Activated T-helper 1 cell treated with anti-CD3 and anti-CD28 coated beads, Interleukin-12 subunit alpha, Interleukin-12 subunit beta, Interleukin-2, Interleukin-4 antibody, amounts not matched to agents 30 ng/mL and 10 ng/mL and 1 ng/mL, durations not matched to agents 14 hours and 24 hours and 36 hours (primary cell): ENCODE measurements at regions not wholly inside any gene's neighbourhood (a gene's known extent, or its start where the extent isn't known, plus 50 kb on each side); places are given as distances from the start of the nearest gene placed in this dataset.
"Not testable (repeated sequence)": the region's sequence is repeated elsewhere in the genome, so short reads cannot be mapped to it uniquely, and the experiment has no call there.

ENCODE experiments used
- DNase-seq: peaks from one replicate; pipeline ENCODE4 v3.0.0; 2021; ENCODE audit warnings: low spot score
- H3K27ac Mint-ChIP-seq: one replicate; pipeline ENCODE4 v1.8.0; 2021; ENCODE audit warnings: mild to moderate bottlenecking, mixed read lengths
- H3K27me3 Mint-ChIP-seq: one replicate; pipeline ENCODE4 v1.8.0; 2022; ENCODE audit warnings: mild to moderate bottlenecking, moderate library complexity, mixed read lengths; ENCODE audit not compliant: insufficient read depth
- H3K36me3 Mint-ChIP-seq: one replicate; pipeline ENCODE4 v1.8.0; 2021; ENCODE audit warnings: low read depth, mixed read lengths
- H3K4me1 Mint-ChIP-seq: one replicate; pipeline ENCODE4 v1.8.0; 2021; ENCODE audit warnings: low read depth, mixed read lengths
- H3K4me3 Mint-ChIP-seq: one replicate; pipeline ENCODE4 v1.8.0; 2021; ENCODE audit warnings: mild to moderate bottlenecking, moderate library complexity, mixed read lengths
- H3K9me3 Mint-ChIP-seq: one replicate; pipeline ENCODE4 v1.8.0; 2021; ENCODE audit warnings: mixed read lengths
- intact Hi-C: fragments of 100-400 bp; cut with micrococcal nuclease; formaldehyde crosslinking; loops from one replicate; pipeline ENCODE4 v1.15.1; 2024

- H3K27ac Mint-ChIP-seq = no peak overlapping the region
- H3K27me3 Mint-ChIP-seq = no peaks in the 10 kb centered on the region
- no peaks in the 10 kb centered on the region for H3K9me3 Mint-ChIP-seq
- no peak overlapping the region for H3K4me3 Mint-ChIP-seq
- no peak for DNase-seq
- intact Hi-C loops = no loop called here
- no peaks in the 10 kb centered on the region for H3K36me3 Mint-ChIP-seq
- no peaks in the 10 kb centered on the region for H3K4me1 Mint-ChIP-seq
These were observed 275.5 kb downstream of the FGFR2 start for GRCh38 chr10:121322776-121323175.

DNA sequence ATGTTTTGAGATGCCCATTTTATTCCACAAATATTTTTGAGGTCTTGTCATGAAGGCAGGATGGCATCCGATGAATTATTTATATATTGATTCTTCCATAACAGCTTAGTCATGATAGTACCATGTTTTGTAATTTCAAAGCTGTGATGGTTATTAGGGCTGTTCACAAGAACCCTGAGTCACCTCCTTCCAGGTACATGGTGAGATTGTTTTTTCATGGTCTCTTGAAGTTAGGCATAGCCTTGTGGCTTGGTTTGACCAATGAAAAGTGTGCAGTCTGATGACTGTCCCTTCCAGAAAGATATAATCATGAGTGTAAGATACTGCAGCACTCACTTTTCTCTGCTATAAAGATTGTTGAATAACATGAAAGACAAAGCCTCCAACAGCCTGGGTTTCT is 274.8 kb downstream of the FGFR2 start:
- intact Hi-C loops = no loop called here
- H3K27ac Mint-ChIP-seq = no peak overlapping the region
- H3K4me3 Mint-ChIP-seq = no peak overlapping the region
- H3K27me3 Mint-ChIP-seq = no peaks in the 10 kb centered on the region
- H3K9me3 Mint-ChIP-seq = no peaks in the 10 kb centered on the region
- H3K4me1 Mint-ChIP-seq = no peaks in the 10 kb centered on the region
- DNase-seq = no peak
- H3K36me3 Mint-ChIP-seq = no peaks in the 10 kb centered on the region

GRCh38 chr10:121324678-121325213 is 273.5 kb downstream of the FGFR2 start:
- H3K27me3 Mint-ChIP-seq = no peaks in the 10 kb centered on the region
- no peaks in the 10 kb centered on the region for H3K4me1 Mint-ChIP-seq
- no peak overlapping the region for H3K27ac Mint-ChIP-seq
- intact Hi-C loops = no loop called here
- H3K9me3 Mint-ChIP-seq = no peaks in the 10 kb centered on the region
- DNase-seq = no peak
- H3K4me3 Mint-ChIP-seq = no peak overlapping the region
- no peaks in the 10 kb centered on the region for H3K36me3 Mint-ChIP-seq

DNA sequence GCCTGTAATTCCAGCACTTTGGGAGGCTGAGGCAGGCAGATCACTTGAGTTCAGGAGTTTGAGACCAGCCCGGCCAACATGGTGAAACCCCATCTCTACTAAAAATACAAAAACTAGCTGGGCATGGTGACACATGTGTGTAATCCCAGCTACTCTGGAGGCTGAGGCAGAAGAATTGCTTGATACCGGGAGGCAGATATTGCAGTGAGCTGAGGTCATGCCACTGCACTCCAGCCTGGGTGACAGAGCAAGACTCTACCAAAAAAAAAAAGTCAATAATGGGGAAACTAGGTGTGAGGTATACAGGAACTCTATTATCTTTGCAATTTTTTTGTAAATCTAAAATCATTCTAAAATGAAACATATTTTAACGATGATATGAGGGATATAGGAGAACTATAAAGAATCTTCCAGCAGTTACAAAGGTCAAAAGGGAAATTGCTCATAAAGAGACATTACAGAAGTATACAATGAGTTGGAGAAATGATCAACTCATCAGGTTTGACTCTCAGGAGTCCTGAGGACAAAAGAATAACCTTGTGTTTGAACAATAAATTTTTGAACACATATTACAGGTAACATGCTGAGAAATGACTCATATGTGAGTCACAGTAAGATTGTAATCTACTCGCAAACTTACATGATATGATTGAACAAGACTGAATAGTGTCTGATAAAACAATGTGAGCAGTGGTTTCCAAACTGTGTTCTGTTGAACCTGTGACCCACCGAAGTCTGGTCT is 272.6 kb downstream of the FGFR2 start:
- no peaks in the 10 kb centered on the region for H3K27me3 Mint-ChIP-seq
- intact Hi-C loops = no loop called here
- no peaks in the 10 kb centered on the region for H3K36me3 Mint-ChIP-seq

DNA sequence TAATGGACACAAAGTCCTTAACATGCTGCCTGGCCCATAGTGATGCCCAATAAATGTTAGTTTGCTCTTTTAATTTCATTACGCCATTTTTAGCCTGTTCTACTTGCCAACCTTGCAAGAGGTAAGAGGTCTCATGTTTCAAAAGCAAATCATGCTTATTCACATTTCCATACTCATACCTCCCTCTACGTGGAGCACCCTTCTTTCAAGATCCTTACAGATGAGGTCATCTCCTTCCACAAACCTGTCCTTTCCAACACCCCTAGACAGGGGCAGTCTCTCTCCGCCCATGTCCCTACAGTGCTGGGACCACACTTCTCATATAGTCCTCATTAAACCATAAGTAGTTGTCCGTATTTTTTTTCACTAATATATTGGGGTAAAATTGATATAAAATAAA is 271.3 kb downstream of the FGFR2 start:
- H3K36me3 Mint-ChIP-seq = no peaks in the 10 kb centered on the region

More for the DNA sequence above, 272.6 kb downstream of the FGFR2 start:
- no peak overlapping the region for H3K27ac Mint-ChIP-seq
- H3K4me3 Mint-ChIP-seq = no peak overlapping the region
- no peaks in the 10 kb centered on the region for H3K4me1 Mint-ChIP-seq
- DNase-seq = no peak
- H3K9me3 Mint-ChIP-seq = no peaks in the 10 kb centered on the region

DNA sequence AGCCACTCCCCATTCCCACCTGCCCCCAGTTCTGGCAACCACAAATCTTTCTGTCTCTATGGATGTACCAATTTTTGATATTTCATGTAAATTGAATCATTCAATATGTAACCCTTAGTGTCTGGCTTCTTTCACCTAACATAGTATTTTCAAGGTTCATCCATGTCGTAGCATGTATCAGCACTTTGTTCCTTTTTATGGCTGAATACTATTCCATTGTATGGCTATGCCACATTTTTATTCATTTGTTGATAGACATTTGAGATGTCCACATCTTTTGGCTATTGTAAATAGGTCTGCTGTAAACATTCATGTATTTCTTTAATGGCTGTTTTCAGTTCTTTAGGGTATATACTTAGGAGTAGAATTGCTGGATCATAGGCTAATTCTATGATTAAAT is 270.5 kb downstream of the FGFR2 start:
- no peaks in the 10 kb centered on the region for H3K4me1 Mint-ChIP-seq

More for the DNA sequence above, 271.3 kb downstream of the FGFR2 start:
- Mint-ChIP-seq H3K4me1 (no peaks in the 10 kb centered on the region), H3K27ac (no peak overlapping the region), H3K4me3 (no peak overlapping the region), H3K9me3 (no peaks in the 10 kb centered on the region), H3K27me3 (no peaks in the 10 kb centered on the region)
- intact Hi-C loops = no loop called here
- DNase-seq = no peak

DNA sequence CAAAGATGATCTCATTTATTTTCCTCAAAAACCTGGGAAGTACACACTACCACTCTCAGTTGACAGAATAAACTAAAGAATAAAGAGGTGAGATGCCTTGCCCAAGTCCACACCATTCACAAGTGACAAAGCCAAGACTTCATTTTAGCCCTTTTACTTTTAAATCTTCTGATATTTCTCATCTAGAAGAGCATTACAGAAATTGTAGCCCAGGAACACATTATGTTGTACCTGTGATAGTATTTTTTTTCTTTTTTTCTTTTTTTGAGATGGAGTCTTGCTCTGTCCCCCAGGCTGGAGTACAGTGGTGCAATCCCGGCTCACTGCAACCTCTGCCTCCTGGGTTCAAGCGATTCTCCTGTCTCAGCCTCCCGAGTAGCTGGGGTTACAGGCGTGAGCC is 268.6 kb downstream of the FGFR2 start:
- H3K27ac Mint-ChIP-seq, H3K4me1 Mint-ChIP-seq, H3K27me3 Mint-ChIP-seq, H3K4me3 Mint-ChIP-seq, intact Hi-C loops, H3K36me3 Mint-ChIP-seq, H3K9me3 Mint-ChIP-seq, DNase-seq: not testable (repeated sequence)

More for the DNA sequence above, 270.5 kb downstream of the FGFR2 start:
- H3K9me3 Mint-ChIP-seq = no peaks in the 10 kb centered on the region
- no peak overlapping the region for H3K27ac Mint-ChIP-seq
- no peak overlapping the region for H3K4me3 Mint-ChIP-seq
- H3K36me3 Mint-ChIP-seq = no peaks in the 10 kb centered on the region
- DNase-seq = no peak
- intact Hi-C loops = no loop called here
- H3K27me3 Mint-ChIP-seq = no peaks in the 10 kb centered on the region

DNA sequence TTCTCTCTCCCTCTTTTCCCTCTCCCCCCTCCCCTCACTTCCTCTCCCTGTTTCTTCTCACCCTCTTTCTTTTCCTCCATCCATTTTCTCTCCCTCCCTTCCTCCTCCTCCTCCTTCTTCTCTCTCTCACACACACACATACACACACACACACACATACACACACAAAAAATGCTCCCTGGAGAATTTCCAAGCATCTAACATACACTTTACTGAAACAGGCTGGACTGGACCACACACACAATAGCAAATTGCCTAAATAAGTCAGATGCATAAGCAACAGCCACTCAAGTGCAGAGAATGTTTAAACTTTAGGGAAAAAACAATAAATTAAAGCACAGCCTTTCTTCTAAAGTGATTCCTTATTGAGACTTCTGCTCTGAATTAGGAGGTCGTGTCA is 267.7 kb downstream of the FGFR2 start:
- Mint-ChIP-seq H3K4me3 (no peak overlapping the region), H3K27me3 (no peaks in the 10 kb centered on the region), H3K27ac (no peak overlapping the region), H3K9me3 (no peaks in the 10 kb centered on the region), H3K36me3 (no peaks in the 10 kb centered on the region), H3K4me1 (no peaks in the 10 kb centered on the region)
- intact Hi-C loops = no loop called here
- DNase-seq = no peak

DNA sequence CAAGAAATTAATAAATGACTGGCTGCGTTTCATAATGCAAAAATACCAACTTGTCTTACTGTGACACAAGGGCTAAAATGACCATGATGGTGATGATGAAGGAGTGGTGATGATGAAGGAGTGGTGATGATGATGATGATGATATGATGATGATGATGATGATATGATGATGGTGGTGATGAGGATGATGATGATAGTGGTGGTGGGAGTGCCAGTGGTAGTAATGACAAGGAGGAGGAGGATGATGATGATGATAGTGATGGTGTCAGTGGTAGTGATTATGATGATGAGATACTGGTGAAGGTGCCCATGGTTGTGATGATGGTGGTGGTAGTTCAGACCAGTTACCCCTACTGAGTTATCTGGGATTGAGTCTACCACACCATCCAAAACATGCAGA is 265.9 kb downstream of the FGFR2 start:
- DNase-seq = no peak
- no peaks in the 10 kb centered on the region for H3K36me3 Mint-ChIP-seq
- H3K27me3 Mint-ChIP-seq = peaks cover 2% of the 10 kb centered on the region
- intact Hi-C loops = no loop called here
- H3K4me3 Mint-ChIP-seq = no peak overlapping the region
- no peaks in the 10 kb centered on the region for H3K4me1 Mint-ChIP-seq
- no peaks in the 10 kb centered on the region for H3K9me3 Mint-ChIP-seq
- no peak overlapping the region for H3K27ac Mint-ChIP-seq

DNA sequence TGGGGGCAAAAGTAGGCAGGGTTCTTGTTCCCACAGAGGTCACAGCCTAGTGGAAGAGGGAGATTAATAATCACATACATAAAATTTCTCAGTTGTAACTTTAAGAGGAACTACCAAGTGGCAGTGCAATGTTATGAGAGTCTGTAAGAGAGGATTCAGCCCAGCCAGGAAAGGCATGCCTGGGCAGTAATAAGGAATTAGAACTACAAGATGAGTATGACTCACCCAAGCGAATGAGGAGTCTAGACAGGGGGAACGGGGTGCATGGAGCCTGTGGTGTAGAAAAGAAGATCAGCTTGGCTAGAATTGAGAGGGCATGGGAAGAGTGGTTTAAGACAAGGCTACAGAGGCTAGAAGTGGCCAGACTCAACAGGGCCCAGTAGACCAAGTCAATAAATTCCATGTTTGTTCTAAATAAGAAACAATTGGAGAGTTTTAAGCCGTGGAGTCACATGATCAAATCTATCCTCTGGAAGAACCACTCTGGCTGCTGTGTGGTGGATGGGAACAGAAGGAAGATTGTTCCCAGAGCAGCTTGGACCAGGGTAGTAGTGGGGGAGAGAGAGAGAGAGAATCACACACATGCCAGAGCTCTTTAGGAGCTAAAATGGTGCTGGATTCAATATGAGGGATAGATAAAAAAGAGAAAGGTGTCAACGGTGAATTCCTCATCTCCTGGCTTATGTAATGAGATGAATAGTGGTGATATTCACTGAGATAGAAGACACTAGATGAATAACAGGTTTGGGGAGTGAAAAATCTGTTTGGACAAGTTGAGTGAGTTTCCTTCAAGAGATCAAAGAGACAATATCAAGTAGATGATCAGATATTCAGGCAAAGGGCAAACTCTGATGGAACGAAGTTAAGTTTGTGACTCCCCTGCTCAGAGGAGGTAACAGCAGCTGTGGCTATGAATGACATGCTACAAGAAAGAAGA is 265.1 kb downstream of the FGFR2 start:
- H3K36me3 Mint-ChIP-seq = no peaks in the 10 kb centered on the region
- no peak overlapping the region for H3K4me3 Mint-ChIP-seq
- H3K4me1 Mint-ChIP-seq = no peaks in the 10 kb centered on the region
- no peak overlapping the region for H3K27ac Mint-ChIP-seq
- H3K9me3 Mint-ChIP-seq = no peaks in the 10 kb centered on the region
- intact Hi-C loops = no loop called here
- peaks cover 2% of the 10 kb centered on the region for H3K27me3 Mint-ChIP-seq
- no peak for DNase-seq

DNA sequence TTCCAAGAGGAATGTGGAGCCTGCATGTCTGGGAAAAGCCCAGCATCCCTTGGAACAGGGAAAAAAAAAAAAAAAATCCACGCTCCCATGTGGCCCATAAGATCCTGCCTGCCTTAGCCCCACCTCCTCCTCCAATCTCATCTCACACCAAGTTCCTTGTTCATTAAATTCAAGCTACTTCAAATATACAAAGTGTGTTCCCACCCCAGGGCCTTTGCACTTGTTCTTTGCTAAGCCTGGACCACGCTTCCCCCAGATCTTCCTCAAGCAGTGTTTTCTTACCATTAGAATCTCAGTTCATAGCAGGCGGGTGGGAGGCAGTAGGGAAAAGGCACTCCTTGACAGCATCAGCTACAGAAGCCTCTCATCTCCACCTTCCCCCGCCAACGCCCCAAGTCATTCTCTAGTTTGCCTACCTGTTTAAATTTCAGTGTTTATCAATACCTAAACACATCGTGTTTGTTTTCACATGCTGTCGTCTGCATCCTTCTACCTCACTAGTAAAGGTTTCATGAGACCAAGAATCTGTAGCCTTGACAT is 262.8 kb downstream of the FGFR2 start:
- intact Hi-C loops = no loop called here
- H3K27ac Mint-ChIP-seq = no peak overlapping the region
- no peaks in the 10 kb centered on the region for H3K36me3 Mint-ChIP-seq
- no peaks in the 10 kb centered on the region for H3K9me3 Mint-ChIP-seq
- no peaks in the 10 kb centered on the region for H3K4me1 Mint-ChIP-seq
- peaks cover 2% of the 10 kb centered on the region for H3K27me3 Mint-ChIP-seq
- H3K4me3 Mint-ChIP-seq = no peak overlapping the region
- no peak for DNase-seq

GRCh38 chr10:121337427-121337826 is 260.8 kb downstream of the FGFR2 start:
- intact Hi-C loops = no loop called here
- no peak for DNase-seq
- Mint-ChIP-seq H3K4me1 (no peaks in the 10 kb centered on the region), H3K4me3 (no peak overlapping the region), H3K27ac (no peak overlapping the region), H3K27me3 (peaks cover 2% of the 10 kb centered on the region), H3K36me3 (no peaks in the 10 kb centered on the region), H3K9me3 (no peaks in the 10 kb centered on the region)
